GM18499 (cell line): ENCODE measurements at regions not wholly inside any gene's neighbourhood (a gene's known extent, or its start where the extent isn't known, plus 50 kb on each side); places are given as distances from the start of the nearest gene placed in this dataset.

Source experiments
- ATAC-seq: cut with Tn5 transposase; IDR thresholded peaks from one replicate; pipeline ENCODE4 v1.9.1; 2021; ENCODE audit warnings: moderate number of reproducible peaks; ENCODE audit not compliant: insufficient read depth, unreplicated experiment

DNA sequence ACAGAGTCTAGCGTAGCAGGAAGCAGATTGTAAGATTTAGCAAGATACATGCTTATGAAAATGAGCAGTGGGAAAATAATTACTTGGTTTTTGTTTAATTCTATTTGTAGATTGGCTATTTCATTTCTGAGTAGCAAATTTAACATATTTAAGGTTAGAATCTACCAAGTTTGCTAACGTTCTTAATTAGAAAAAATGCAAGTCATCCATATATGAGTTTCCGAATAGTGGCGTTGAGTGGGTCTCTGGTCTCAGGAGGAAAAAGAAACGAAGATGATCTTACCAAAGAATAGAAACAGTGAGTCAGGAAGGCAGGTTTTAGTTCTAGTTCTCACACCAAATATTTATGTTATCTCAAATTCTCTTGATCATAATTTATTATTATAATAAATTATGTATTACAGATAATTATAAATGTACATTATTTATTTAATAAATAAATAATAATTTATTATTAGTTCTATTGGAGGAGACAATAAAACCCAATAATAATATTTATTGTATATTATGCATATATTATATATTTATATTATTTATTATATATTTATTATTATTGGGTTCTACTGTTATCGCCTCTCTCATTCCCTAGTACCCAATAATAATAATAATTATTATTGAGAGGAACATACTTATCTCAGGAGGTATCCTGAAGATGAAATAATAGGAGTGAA lies 194.3 kb upstream of the PITRM1 start:
- ATAC-seq, result no peak

DNA sequence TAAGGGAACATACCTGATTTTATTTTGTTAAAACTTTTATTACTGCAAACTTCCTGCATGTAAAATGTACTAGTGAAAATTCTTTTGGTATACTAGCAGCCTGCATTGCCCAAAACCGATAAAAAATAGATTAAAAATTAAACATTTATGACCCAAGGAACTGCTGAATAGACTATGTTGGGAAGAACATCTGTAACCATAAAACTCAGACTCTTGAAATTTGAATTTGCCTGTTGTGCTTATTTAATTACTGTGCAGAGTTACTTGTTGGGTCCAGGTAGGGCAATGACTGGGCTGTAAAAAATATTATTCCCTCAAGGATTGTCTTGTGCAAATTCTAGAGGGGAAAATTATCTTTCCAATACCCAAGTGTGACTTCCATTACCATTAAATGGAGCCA lies 193.5 kb upstream of the PITRM1 start:
- no peak for ATAC-seq

DNA sequence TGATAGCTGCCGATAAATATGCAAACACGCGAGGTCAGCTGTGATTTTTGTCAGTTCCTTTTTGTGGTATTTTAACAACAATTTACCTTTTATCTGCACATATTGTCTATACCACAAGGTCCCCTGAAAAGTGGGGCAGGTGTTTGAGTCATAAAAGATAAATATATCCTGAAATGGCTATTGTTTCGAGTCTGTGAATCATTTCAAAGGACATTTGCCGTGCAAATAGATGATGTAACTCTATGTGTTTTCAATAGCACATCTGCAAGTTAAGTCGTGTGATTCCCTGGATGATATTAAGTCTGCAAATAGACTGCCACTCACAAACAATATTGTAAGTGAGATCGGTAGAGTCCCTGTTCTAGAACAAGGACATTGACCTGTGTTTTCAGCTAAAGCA lies 193.0 kb upstream of the PITRM1 start:
- no peak for ATAC-seq

DNA sequence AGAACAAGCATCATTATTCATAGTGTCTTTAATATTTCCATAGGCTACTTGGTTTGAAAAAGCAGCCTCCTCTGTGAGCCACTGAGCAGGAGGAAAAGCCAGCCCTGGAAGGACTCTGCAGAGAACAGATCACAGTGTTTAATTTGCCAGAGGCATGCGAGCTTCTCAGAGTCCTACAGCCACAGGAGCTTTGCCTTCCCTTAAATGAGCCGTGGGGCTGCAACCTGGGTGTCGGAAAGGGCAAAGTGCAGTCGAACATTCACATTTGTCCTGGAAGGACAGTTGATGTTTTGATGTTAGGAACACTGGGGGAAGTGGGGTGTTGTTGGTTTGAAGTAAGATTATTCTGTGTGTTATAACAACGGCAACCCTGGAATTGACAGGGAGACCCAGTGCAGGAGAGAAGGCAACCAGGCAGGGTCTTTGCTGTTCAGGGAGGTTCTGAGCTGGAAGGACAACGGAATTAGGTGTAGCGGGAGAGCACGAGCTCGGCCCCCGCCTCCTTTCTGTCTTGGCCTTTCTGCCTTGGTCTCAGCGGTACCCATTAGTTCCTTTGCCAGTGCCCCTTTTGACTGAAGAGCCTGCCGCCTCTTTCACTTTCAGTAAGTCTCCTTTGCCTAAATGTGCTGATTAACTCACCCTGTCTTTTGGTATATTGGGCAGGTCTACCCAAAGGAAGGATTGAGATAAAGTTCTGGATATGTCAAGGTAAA lies 192.3 kb upstream of the PITRM1 start:
- no peak for ATAC-seq

DNA sequence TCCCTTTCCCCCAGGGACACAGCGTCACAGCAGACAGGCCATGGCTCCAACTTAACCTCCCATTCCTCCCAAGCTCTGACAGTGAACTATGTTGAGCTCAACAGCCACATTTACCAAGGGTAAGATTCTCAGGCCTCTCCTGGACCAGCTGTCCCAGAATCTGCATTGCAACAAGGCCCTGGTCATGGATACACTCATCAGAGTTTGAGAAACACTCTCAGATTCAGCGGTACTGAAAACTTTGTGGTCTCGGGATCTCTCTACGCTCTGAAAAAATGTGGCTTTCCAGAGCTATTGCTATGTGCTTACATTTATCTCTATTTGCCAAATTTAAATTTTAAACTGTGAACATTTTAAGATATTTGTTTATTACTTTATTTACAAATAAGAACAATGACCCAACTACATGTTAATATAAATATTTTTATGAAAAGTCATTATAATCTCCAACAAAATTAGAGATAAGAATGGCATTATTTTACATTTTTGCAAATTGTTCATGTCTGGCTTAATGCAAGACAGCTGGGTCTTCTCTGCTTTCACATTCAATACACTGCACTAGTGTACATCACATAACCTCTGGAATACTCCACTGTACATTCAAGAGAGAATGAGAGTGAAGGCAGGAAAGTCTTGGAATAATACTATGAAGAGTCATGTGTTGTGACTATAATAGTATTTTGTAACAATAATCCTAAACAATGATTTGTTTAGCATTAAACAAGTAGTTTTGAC lies 190.9 kb upstream of the PITRM1 start:
- no peak for ATAC-seq

DNA sequence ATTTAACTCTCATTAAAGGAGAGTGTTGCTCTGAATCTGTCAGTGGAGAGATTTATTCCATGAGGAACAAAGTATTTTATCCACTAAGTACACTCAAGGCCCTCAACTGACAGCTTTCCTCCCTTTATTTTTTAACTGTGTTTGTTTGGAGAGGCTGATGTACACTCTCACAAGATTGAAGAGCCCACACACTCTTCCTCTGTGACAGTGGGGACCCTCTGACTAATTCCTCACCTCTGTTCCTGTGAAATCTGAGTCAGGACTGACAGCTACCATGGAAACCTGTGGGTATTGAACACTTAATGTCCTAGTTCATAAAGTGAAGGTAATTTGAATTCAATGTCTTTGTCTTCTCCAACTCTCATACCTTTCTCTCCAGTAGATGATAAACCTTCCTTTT lies 189.8 kb upstream of the PITRM1 start:
- no peak for ATAC-seq

DNA sequence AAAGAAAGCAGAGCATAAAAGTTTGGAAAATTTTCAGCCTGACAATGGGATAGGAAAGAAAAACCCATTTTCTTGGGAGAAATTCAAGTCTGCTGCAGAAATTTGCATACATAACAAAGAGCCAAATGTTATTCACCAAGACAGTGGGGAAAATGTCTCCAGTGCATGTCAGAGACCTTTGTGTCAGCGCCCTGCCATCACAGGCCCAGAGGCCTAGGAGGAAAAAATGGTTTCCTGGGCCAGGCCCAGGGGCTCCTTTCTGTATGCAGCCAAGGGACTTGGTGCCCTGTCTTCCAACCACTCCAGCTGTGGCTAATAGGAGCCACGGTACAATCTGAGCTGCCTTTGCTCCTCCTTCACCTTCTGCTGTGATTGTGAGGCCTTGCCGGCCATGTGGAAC lies 189.1 kb upstream of the PITRM1 start:
- no peak for ATAC-seq

DNA sequence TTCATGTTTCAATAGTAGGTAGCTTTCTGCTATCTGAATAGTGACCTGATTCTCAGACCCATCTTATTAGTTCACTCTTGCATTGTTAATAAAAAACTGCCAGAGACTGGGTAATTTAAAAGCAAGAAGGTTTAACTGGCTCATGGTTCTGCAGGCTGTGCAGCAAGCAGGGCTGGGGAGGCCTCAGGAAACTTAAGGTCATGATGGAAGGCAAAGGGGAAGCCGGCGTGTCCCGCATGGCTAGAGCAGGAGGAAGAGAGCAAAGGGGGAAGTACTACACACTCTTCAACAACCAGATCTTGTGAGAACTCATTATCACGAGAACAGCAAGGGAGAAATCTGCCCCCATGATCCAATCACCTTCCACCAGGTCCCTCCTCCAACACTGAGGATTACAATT lies 185.2 kb upstream of the PITRM1 start:
- no peak for ATAC-seq

DNA sequence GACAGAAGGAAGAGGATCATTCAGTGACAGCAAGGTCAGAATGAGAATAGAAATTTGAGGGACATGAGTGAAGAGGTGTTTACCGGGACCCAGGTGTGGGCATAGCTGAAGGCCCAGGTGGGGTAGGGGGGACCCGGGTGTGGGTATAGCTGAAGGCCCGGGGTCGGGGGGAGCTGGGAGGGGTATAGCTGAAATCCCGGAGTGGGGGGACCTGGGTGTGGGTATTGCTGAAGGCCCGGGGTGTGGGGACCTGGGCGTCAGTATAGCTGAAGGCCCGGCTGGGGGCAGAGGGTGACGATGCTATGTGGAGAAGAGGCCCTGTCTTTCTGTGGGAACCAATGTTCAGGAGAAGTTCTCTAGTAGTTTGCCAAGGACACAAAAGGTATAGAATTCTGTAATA lies 183.0 kb upstream of the PITRM1 start:
- ATAC-seq, result no peak

DNA sequence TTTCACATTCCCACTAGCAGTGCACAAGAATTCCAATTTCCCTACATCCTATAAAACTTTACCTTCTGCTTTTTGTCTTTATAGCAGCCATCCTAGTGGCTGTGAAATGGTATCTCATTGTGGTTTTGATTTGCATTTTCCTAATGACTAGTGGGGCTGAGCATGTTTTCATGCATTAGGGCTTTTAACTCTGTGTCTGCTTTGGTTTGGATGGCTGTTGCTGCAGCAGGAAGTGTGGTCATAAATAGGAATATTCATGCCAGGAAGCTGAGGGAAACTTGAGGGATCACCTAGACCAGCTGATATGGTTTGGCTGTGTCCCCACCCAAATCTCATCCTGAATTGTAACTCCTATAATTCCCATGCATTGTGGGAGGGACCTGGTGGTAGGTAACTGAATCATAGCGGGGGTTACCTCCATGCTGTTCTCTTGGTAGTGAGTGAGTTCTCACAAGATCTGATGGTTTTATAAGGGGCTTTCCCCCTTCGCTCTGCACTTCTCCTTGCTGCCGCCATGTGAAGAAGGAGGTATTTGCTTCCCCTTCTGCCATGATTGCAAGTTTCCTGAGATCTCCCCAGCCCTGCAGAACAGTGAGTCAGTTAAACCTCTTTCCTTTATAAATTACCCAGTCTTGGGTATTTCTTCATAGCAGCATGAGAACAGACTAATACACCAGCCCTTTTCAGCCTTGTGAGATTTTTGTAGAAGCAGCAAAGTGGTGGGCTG lies 181.8 kb upstream of the PITRM1 start:
- ATAC-seq, result no peak

DNA sequence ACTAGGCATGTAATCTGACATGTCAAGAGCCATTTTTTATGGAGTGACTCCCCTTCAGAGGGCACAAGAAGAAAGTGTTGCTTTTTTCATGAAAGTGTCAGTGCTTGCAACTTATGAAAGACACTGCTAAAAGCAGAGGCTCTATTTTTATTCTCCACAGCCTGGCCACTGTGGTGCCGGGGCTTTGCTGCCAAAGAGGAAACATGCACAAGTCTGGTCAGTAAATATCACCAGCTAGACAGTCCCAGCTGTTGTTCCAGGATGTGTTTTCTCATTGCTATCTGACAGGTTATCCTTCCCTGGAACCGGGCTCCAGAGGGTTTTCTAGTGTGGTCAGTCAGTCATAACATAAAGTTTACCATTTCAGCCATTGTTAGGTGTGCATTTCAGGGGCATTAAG lies 180.7 kb upstream of the PITRM1 start:
- no peak for ATAC-seq

DNA sequence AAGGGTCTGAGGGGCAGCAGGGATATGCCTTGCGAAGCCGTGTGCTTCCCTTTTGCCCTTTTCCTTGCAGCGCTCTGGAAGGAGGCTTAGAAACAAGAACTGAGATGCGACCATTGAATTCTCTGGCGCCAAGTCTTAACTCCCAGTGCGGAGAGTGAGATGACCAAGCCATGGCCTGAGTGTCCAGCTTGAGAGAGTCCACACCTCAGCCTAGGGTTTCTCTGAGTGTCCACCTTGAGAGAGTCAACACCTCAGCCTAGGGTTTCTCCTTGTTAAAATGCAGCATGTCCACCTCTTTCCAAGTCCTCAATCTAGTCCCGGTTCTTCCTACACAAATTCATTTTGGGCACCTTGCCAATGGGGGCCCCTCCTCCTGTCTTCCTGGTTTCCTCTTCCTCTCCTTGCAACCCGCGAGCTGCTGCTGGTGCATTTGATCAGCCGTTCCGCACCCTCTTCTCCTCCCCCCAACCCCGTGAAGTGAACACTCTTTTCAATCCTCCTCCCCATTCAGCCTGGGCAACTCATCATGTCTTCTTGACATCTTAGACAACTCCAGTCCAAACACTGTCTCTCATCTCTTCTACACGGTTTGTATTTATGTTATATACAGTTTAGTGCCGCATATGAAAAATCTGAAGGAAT lies 178.2 kb upstream of the PITRM1 start:
- ATAC-seq, result no peak

DNA sequence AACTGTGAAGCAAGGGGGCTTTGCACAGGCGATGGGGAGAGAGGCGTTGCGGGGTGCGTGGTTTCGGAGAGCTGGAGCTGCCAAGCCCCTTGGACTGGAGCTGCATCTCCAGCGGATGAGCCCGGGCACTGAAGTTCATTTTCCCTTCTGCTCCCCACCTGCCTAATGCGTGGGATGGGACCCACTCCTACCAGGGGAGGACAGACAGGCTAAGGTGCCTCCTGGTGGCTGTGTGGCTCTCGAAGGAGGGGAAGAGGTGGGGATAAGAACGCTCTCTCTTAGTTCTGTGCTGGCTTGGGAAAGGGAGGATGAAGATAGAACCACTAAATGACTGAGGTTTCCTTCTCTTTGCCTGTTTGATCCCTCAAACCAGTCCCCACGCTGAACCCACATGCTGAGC lies 177.6 kb upstream of the PITRM1 start:
- no peak for ATAC-seq

DNA sequence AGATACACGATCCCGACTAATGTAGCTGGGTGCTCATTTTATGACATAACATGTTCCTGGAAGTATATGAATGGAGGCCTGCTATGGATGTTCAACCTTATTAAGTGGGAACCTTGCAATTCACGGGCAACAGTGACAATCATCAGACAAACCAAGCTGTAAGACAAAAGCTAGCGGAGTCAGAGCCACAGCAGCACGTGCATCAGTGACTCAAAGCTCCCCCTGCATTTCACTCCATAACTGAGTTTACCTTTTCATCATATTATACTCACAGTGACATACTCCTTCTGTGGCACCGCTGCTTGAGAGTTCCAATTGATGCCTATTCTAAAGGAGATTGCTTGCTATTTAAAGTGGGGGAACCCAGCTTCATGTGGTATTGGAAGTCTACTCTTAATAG lies 176.0 kb upstream of the PITRM1 start:
- ATAC-seq, result no peak

DNA sequence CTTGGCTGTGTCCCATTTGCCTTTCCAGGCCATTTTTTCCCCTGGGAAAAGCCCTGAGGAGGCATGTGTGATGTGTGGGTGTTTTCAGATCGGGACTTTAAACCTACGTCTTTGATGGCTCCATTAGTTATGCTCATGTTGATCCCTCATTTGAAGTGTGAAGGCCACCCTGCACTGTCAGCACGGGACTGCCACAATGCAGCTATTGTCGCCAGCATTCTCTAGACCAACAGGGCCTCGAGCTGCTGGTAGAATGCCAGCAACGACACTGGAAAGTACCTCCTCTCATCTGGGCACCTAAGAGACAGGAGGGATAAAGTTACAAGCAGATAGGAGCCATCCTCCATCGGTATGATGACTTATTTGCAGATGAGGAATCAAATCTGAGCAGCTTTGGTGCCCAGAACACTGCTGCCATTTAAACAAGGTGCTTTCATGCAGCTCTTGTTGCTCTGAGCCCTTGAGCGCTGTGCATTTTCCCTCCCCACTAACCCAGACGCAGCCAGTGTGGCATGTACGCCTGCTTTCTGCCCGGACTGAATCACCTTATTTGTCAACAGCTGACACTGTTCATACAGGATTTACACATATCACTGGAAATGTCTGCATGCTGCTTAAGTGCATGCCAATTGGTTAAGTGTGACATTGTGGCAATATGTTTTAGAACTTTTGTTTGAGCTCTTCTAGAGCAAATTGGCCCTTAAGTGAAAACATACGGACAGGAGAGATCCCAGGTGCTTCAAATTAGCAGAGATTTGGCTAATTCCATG lies 175.0 kb upstream of the PITRM1 start:
- no peak for ATAC-seq

DNA sequence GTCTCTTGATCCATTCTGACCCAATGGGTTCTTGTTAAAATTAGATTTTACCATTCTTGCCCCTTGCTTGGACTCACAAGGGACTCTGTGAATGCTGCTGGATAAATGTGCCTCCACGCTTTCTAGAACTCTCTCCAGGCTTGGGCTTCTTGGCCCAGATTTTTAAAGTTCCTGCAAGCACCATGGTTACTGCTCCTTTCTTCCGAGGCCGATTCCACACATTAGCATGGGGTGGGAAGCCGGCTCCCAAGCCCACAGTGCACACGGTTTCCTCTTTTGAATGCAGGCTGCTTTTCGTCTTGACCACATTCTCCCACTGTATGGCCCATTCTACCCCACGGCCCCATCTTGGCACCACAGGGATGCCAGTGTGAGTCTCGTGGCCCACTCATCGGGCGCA lies 174.3 kb upstream of the PITRM1 start:
- no peak for ATAC-seq

DNA sequence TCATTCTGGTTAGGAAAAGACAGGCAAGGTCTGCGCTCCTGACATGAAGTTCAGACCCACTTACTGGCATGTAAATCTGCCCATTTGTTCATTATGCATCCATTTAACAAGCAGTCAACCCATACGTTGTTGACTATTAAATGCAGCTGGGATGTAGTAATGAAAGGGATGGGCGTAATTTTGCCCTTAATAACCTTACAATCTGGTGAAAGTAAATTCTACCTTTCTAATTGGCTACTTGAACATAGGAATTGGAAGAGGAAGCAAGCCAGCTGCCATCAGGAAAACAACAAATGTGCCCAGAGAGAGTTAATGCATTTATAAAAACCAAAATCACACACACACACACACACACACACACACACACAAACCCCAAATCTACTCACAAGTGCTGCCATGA lies 170.2 kb upstream of the PITRM1 start:
- no peak for ATAC-seq

DNA sequence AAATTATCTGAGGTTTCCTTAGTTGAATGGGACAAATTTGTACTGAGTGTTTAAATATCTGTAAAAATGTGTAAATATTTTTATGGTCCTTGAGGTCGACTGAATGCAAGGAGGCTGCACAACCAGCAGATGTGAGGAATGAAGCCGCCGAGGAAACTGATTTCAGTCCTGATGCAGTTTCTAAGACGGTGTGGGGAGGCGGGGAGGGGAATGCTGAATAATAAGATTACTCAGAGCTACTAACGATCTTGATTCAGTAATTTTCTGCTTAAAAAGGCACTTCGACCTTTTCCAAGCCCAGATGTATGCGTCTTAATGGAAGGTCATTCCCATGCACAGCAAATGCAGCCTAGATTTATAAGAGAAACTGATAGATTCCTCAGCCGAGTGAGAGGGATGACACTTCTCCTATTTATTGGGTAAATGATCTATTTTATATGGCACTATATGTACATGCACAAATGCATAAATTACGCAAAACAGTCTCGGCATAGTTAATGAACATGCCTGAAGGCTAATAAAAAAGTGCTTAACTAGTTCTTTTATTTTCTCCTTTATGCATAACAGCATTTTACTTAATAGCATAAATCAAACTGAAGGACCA lies 167.6 kb upstream of the PITRM1 start:
- ATAC-seq, result no peak

DNA sequence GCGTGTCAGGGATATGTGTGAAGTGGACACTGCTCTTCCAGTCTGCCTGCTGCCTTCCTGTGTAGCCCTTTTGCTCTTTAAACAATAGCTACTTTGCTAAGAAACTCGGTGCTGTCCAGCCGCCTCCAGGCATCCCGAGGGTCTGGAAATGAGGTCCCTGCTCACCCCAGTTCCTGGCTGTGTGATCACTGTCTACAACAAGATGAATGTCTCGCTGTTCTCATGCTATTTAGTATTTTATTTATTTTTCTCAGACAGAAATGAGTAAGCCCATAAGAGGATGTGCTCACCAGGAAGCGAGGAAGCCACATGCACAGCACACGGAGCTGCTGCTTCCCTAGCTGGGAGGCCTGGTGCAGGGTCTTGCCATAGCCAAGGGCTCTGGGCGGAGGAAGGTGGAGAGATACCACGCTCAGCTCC lies 167.0 kb upstream of the PITRM1 start:
- ATAC-seq, result no peak
